ENCODE measurements at regions not wholly inside any gene's neighbourhood (a gene's known extent, or its start where the extent isn't known, plus 50 kb on each side); places are given as distances from the start of the nearest gene placed in this dataset.

DNA sequence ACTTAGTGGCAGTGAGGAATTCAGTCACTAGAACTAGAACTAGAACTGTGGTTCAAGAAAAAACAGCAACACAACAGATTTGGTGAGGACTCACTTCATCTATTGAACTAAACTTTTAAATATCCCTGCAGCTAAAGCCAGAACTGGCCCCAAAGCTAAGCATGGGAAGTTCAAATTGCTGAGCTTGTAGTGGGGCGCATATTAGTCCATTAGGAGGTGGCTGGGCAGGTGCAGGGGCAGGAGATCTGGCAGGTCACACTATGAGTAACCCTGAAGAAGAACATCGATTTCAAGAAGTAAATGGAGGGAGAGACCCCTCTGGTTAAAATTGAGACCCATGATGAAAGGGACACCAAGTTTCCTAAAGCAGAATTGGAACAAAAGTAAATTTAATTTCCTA, 73.8 kb upstream of the UBAC2 start:
- TF ChIP-seq ZNF619 (CRISPR knock-in tag; IDR thresholded peaks at IDR 0.05) (no peak), SIX4 (CRISPR knock-in tag; IDR thresholded peaks at IDR 0.05) (no peak), TAF1 (CRISPR knock-in tag; IDR thresholded peaks at IDR 0.05) (no peak)
- TF ChIP-seq, protein P1, sequence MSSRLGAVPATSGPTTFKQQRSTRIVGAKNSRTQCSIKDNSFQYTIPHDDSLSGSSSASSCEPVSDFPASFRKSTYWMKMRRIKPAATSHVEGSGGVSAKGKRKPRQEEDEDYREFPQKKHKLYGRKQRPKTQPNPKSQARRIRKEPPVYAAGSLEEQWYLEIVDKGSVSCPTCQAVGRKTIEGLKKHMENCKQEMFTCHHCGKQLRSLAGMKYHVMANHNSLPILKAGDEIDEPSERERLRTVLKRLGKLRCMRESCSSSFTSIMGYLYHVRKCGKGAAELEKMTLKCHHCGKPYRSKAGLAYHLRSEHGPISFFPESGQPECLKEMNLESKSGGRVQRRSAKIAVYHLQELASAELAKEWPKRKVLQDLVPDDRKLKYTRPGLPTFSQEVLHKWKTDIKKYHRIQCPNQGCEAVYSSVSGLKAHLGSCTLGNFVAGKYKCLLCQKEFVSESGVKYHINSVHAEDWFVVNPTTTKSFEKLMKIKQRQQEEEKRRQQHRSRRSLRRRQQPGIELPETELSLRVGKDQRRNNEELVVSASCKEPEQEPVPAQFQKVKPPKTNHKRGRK (CRISPR knock-in tag; IDR thresholded peaks at IDR 0.05): no peak
- TF ChIP-seq, protein P2, sequence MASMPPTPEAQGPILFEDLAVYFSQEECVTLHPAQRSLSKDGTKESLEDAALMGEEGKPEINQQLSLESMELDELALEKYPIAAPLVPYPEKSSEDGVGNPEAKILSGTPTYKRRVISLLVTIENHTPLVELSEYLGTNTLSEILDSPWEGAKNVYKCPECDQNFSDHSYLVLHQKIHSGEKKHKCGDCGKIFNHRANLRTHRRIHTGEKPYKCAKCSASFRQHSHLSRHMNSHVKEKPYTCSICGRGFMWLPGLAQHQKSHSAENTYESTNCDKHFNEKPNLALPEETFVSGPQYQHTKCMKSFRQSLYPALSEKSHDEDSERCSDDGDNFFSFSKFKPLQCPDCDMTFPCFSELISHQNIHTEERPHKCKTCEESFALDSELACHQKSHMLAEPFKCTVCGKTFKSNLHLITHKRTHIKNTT (CRISPR knock-in tag; IDR thresholded peaks at IDR 0.05): no peak
- TF ChIP-seq, protein P3, sequence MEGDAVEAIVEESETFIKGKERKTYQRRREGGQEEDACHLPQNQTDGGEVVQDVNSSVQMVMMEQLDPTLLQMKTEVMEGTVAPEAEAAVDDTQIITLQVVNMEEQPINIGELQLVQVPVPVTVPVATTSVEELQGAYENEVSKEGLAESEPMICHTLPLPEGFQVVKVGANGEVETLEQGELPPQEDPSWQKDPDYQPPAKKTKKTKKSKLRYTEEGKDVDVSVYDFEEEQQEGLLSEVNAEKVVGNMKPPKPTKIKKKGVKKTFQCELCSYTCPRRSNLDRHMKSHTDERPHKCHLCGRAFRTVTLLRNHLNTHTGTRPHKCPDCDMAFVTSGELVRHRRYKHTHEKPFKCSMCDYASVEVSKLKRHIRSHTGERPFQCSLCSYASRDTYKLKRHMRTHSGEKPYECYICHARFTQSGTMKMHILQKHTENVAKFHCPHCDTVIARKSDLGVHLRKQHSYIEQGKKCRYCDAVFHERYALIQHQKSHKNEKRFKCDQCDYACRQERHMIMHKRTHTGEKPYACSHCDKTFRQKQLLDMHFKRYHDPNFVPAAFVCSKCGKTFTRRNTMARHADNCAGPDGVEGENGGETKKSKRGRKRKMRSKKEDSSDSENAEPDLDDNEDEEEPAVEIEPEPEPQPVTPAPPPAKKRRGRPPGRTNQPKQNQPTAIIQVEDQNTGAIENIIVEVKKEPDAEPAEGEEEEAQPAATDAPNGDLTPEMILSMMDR (CRISPR knock-in tag; IDR thresholded peaks at IDR 0.05): no peak
- TF ChIP-seq, protein P4, sequence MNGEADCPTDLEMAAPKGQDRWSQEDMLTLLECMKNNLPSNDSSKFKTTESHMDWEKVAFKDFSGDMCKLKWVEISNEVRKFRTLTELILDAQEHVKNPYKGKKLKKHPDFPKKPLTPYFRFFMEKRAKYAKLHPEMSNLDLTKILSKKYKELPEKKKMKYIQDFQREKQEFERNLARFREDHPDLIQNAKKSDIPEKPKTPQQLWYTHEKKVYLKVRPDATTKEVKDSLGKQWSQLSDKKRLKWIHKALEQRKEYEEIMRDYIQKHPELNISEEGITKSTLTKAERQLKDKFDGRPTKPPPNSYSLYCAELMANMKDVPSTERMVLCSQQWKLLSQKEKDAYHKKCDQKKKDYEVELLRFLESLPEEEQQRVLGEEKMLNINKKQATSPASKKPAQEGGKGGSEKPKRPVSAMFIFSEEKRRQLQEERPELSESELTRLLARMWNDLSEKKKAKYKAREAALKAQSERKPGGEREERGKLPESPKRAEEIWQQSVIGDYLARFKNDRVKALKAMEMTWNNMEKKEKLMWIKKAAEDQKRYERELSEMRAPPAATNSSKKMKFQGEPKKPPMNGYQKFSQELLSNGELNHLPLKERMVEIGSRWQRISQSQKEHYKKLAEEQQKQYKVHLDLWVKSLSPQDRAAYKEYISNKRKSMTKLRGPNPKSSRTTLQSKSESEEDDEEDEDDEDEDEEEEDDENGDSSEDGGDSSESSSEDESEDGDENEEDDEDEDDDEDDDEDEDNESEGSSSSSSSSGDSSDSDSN (CRISPR knock-in tag; IDR thresholded peaks at IDR 0.05): no peak
- TF ChIP-seq, protein P5, sequence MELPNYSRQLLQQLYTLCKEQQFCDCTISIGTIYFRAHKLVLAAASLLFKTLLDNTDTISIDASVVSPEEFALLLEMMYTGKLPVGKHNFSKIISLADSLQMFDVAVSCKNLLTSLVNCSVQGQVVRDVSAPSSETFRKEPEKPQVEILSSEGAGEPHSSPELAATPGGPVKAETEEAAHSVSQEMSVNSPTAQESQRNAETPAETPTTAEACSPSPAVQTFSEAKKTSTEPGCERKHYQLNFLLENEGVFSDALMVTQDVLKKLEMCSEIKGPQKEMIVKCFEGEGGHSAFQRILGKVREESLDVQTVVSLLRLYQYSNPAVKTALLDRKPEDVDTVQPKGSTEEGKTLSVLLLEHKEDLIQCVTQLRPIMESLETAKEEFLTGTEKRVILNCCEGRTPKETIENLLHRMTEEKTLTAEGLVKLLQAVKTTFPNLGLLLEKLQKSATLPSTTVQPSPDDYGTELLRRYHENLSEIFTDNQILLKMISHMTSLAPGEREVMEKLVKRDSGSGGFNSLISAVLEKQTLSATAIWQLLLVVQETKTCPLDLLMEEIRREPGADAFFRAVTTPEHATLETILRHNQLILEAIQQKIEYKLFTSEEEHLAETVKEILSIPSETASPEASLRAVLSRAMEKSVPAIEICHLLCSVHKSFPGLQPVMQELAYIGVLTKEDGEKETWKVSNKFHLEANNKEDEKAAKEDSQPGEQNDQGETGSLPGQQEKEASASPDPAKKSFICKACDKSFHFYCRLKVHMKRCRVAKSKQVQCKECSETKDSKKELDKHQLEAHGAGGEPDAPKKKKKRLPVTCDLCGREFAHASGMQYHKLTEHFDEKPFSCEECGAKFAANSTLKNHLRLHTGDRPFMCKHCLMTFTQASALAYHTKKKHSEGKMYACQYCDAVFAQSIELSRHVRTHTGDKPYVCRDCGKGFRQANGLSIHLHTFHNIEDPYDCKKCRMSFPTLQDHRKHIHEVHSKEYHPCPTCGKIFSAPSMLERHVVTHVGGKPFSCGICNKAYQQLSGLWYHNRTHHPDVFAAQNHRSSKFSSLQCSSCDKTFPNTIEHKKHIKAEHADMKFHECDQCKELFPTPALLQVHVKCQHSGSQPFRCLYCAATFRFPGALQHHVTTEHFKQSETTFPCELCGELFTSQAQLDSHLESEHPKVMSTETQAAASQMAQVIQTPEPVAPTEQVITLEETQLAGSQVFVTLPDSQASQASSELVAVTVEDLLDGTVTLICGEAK (IDR thresholded peaks at IDR 0.05): no peak
- TF ChIP-seq, protein P5 (CRISPR knock-in tag; IDR thresholded peaks at IDR 0.05): no peak

Measured in HepG2 (cell line).